NCI-H1417 treated with DMSO at 0.1 percent for 48 hours (cell line): ENCODE measurements at regions not wholly inside any gene's neighbourhood (a gene's known extent, or its start where the extent isn't known, plus 50 kb on each side); places are given as distances from the start of the nearest gene placed in this dataset.
"Not testable (repeated sequence)": the region's sequence is repeated elsewhere in the genome, so short reads cannot be mapped to it uniquely, and the experiment has no call there.

Experiments
- DNase-seq: peaks from one replicate; lab custom pipeline; 2025; lab: John Stamatoyannopoulos, UW

DNA sequence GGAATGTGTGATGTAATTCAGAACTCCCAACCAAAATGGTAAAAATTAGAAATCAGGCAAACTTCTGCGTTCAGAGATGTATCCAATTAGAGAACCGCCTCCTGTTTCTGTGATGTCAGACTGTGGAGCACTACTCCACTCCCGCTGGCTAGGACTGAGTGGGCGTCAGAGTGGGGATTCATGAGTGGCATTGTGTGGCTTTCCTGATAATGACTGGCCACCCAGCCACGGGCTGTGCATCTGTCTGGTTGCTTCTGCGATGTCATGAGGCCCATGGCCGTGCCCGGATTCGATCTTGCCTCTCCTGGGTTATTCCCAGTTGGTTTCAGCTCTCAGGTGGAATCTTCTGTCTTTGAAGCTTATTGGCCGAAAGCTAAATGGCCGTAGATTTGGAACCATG lies 87.1 kb upstream of the KCNA1 start:
- no peak for DNase-seq

DNA sequence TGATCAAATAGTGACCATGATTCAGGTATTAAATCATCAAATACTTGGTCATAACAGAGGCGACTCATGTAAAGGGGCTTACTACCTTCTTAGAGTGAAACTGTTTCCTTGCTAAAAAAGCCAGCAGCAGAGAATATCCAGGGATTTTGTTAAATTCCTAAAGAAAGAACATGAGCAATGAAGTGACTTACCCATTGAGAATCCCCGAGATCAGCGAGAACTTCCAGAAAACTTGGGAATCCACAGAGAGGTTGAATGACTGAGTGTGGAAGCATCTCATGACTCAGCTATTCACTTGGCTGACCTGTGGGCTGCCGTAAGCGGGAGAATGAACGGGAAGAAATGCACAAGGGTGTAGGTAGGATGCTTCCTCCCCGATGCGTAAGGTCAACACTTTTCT lies 85.3 kb upstream of the KCNA1 start:
- no peak for DNase-seq

DNA sequence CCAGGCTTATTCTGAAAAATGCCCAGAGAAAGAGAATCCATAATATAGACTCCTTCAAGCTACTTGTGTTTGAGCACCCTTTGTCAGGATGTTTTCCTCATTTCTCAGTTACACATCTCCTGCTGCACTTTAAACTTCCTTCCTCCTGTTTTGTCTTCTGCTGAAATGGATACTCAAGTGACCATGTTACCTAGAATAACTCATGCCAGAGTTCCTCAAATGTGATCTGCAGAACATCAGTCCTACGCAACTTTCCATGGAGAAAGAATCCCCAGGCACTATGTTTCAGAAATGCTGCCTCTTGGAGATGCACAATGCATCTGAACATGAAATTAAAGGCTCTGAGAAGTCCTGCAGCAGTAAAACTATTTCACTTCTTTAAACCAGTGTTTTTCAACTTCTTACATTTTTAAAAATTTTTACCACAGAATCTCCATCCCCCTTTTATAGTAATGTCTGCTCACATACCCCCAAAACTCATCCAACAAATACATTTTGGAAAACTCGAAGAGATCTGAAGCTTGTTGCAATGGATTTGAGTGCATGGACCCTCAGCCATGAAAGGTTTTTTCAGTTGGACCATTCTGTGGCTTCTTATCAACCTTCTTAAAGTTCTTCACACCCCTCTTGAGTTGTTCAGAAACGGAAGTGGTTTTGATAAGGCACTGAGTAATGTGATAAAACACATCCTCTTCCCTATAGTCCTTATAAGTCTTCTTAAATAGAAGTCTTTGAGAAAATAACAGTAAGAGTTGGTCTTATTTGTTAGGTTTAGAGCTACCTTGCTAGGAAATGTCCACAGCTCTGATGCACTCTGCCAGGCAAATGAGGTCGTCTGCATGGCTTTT lies 84.5 kb upstream of the KCNA1 start:
- no peak for DNase-seq

DNA sequence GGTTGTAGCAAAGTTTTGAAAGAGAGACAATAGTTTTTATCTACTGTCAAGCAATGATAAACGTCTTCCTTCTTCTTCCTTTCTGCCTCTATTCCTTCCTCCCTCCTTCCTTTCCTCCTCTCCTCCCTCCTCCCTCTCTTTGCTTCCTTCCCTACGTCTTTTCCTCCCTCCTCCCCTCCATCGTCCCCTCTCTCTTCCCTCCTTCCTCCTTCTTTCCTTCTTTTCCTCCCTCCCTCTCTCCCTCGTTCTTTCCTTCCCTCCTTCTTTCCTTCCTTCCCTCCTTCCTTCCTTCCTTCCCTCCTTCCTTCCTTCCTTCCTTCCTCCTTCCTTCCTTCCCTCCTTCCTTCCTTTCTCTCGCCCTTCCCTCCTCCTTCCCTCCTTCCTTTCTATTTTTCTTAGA lies 82.8 kb upstream of the KCNA1 start:
- no peak for DNase-seq

DNA sequence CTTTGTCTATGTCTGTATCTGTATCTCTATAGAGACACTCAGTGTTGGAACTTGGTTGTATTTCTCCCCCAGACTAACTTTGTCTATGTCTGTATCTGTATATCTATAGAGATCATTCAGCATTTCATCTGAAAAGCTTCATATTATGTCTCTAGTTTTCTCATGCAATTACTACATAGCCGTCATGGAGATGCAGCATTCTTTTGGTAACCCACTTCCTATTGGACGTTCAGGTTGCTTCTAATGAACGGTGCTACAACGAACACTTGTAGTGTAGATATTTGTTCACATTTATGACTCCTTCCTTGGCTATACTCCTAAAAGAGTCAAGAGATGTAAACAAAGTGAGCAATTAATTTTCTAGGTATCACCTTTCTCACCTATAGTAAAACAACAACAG lies 81.5 kb upstream of the KCNA1 start:
- DNase-seq = no peak

DNA sequence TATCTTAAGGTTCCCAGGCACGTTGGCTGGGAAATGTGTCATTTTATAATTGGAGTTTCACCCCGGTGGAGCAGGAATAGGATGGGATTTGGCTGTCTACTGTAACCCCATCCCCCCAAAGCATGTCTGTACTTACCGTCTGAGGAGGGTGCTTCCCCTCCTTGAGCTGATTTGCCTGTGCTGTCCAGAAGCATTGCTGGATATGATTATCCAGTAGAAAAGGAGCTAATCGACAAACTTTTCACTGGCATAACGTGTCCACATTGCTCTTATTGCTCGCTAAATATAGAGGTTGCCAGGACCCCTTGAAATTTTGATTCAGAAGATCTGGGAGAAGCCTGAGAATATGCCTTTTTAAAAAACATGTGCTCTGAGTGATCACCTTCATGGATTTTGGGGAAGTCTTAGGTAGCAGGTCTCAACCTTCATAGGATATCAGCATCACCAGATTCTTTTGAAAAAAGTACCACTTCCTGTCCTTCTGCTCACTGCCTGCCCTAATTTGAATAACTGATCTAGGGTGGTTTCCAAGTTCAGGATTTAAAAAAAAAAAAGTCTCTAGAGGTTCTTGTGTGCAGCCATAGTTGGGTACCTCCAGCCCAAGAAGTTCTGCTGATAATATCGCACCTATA lies 80.4 kb upstream of the KCNA1 start:
- DNase-seq = no peak

DNA sequence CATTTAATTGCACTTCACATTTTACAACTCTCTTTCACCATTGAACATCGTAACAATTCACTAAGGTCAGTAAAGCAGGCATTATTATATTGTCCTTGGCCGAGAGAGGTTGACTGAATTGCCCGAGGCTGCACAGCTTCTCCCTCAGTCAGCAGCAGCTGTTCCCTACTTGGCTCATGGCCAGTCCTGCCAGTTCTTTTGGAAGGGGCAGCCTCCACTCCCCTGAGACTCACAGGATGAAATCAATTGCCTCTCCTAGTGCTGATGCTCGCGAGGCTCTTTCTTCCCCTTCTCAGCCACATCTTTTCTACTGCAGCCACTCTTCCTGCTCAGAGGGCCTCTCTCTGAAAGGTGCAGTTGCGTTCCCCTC lies 79.9 kb upstream of the KCNA1 start:
- DNase-seq = no peak

DNA sequence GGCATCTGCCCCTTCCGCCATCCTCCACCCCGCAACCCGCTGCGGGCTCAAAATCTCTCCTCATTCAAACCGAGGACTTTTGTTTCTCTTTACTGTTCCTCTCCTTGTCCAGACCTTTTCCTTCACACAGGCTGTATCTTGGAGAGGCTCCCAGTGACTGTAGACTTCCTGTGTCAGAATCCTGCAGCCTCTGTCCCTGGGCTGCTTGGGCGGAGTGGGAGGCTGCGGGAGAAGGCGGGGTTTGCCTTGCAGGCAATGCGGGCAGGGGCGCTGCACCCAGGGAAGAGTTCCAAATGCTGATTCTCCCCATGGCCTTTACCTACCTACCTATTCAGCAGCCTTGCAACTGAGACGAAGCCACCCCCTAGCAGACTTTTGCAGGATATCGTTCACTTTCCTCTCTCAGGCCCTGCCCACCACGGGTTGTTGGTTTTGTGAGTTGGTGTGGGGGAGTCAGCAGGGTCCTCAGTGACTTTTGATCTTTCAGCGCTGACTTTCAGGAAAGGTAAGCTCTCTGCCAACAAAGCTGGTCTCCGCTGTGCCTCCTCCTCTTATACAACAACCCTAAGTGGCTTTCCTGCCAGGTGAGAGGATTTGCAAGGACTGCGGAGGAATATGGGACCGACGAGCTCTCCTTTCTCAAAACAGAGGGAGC lies 79.0 kb upstream of the KCNA1 start:
- no peak for DNase-seq

DNA sequence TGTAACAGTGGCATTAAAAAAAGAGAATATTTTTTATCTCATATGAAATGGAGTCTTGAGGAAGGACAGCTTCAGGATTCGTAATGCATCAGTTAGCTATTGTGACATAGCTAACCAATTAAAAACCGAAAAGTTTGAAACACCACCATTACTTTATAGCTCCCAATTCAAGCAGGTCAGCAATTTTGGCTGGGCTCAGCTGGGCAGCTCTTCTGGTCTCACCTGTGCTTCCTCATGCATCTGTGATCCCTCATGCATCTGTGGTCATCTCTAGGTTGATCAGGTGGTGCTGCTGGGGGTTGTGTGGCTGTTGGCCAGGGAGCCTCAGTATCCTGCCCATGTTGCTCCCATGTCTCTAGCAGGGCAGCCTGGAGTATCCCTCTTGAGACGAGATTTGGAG lies 76.7 kb upstream of the KCNA1 start:
- no peak for DNase-seq

DNA sequence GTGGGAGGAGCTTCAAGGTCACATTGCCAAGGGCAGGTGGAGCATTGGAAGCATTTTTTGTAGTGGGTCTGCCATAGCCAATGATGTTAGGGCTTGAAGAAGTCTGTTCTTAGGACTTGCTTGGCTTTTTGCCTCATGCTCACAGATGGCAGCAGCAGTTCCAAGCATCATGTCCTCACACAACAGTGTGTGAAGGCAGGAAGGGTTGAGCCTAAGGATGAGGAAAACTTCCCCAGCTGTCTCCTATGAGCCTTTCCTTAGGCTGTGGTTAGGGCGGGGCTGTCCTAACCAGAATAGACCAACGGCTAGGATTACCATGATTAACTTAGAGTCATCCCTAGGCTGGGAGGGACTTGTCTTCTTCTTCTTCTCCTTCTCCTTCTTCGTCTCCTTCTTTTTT lies 76.2 kb upstream of the KCNA1 start:
- no peak for DNase-seq

DNA sequence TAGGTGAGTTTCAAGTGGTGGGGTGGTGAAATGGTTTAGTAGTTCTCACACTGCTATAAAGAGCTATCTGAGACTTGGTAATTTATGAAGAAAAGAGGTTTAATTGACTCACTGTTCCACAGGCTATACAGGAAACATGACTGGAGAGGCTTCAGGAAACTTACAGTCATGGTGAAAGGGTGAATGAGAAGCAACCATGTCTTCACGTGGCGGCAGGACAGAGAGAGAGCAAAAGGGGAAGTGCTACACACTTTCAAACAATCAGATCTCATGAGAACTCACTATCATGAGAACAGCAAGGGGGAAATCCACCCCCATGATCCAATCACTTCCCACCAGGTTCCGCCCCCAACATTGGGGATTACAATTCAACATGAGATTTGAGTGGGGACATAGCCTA lies 67.3 kb upstream of the KCNA1 start:
- not testable (repeated sequence) for DNase-seq

DNA sequence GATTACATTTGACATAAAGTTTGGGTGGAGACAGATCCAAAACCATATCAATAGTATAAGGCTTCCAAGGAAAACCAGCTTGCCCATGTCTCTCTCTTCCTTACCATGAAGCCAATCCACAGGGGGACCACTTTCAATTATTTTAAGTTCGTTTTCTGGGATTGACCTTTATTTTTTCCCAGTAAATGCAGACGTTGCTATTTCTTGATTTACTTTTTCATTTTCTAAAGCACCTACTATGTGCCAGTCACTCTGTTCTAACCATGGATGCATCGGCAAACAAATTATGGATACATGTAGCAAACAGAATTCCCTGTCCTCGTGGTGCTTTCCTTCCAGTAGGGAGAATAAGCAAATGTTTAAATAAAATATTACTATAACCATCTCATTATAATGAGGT lies 65.8 kb upstream of the KCNA1 start:
- no peak for DNase-seq

DNA sequence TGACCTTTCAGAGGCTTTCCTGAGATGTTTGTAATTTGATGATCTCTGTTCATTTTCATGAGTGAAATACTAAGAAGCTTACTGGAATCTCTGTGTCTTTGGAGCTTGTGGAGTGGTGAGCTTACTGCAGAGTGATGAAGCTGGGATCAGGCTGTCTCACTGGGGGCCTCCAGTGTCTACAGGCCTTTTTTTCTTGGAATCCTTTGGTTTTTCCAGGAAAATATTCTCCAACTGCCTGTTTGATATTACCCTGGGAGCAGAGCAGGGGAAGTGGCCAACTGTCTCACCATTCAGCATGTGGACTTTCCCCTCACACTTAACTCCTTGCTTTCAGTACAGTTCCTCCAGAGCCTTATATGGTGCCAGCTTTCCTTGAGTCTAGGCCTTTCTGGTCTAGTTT lies 62.0 kb upstream of the KCNA1 start:
- DNase-seq = no peak

DNA sequence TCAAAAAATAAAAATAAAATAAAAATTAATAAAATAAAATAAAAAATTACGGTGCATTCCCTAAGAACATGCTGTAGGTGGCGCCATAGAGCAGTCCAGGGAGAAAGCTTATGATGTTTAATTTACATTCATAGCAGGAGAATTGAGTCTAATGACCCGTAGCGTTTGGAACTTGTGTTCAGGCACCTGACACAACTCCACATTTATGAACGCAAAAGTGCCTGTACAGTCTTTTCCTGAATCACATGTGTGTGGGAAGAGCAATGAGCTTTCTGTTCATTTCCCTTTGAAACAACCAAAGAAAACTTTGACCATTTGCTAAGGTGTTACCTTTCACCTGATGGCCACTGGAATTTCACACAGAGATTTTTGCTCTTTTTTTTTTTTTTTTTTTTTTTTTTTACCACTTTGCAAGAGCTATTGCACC lies 60.6 kb upstream of the KCNA1 start:
- no peak for DNase-seq

DNA sequence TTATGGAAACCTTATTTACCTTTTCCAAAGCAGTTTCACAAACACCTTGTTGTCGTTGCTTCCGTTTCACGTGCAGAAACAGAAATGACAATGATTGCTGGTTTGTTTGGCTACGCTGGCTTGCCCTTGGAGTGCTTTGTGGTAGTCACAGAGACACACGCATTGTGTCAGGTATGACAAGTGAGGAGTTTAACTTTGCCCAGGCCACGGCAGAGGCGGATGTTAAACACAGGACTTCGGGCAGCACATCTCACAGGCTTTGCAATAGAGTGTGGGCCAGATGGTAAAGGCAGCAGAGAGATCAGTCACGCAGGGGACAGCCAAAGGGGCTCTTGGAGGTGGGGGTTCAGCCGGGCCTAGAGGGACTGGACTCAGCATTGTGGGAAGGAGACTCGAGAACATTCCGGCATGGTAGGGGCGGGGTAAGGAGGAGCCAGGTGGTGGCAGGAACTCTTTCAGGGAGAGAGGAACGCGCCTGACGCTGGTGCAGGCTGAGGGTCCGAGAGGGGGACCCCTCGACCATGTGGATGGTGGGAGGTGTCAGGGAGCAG lies 59.8 kb upstream of the KCNA1 start:
- DNase-seq = no peak

DNA sequence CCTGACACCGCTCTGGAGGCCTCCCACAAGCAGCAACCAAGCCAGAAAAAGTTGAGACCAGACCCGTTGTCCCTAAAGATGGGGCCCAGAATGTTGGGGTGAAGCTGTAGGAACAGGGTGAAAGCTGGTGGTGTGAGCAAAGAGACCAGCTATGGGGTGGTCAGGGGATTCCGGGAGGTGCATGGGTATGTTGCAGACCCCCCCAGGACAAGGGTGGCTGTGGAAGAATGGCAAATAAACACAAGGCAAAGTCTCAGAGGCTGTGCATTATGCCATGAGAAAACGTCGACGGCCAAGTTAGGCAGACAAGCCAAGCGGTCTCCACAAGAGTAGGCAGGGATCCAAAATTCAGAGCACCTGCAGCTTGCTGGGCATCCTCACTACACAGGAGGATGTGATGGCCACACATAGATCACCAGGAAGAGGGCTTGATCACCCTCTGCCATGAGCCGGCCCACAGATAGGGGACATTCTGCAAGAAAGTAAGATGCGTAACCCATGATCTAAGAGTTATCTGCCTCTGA lies 58.8 kb upstream of the KCNA1 start:
- no peak for DNase-seq

DNA sequence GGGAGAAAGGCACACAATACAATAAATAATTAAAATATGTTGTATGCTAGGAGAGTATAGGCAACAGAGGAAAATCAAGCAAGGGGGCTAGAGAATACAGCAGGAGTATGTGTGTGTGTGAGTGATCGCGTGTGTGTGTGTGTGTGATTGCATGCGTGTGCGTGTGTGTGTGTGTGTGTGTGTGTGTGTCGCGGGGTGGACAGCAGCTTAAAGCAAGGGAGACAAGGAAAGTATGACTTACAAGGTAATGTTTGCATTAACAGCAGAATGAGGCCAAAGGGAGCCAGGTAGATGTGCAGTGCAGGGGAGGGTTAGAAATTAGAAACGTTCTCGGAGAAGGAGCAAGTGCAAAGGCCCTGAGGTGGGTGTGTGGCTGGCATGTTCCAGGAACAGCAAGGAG lies 57.4 kb upstream of the KCNA1 start:
- DNase-seq = no peak

DNA sequence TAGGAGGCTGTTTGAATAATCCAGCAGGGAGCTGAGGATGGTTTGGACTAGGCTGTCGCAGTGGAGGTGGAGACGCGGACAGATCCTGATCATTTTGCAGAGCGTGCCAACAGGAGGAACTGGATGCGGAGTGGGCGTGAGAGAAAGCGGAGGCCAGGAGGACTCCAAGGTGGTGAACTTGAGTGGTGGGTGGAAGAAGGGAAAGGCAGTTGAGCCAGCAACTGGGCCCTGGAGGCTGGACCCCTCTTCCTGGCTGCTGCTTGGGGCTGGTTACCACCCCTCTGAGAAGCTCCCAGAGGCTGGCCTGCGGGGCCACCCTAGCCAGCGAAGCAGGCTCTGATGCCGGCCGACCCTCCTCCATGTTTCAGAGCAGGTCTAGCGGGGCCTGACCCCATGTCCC lies 56.8 kb upstream of the KCNA1 start:
- no peak for DNase-seq

DNA sequence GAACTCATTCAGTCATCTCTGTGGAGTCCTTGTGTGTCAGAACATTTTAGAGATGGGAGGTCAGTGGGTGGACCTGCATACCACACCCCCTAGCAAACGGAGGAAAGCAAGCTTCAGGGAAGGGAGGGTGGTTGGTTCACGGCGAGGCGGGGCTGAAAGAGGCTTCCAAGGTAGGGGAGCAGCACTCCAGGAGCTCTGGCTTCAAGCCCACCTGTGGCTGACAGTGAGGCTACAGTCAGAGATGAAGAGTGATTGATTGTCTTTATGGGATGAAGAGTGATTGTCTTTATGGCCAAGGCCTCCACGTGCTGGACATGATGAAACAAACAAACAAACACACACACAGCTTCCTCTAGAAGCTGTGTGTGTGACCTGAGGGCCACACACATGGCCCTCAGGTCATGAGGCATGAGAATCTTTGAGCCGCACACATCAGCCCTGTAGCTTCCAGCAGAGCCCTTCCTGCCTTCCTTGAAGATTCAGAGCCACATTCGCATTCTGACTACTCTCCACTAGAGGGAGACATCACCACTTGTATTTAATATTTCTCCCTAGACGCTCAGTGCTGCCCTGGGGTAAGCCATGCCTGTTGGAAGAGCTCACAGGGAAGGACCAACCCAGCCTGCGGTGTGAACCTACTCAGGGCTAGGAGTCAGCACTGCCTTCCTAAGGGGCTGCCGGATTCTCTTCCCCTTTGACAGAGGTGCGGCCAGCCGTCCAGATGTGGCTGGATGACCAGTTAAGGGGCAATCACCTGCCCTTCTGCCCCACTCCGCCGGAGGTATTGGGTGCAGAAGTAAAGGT lies 54.4 kb upstream of the KCNA1 start:
- peak; percentile 83 for DNase-seq

DNA sequence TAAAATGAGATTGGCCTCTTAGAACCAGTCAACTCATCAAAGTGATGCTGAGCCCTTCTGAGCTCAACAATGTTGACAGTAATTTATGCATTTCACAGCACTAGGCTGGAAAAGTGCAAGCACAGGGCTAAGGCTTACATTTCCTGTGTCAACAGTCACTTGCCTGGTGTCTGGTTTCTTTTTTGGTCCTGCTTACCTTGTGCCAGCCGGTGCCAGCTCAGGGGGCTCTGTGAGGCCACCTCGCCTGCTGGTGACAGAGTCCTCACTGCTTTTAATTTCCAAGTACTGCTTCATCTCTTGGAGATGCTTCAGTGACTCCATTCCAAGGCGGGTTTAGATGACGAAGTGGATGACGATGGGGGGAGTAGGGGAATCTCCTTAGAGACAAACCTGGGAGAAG lies 53.1 kb upstream of the KCNA1 start:
- no peak for DNase-seq

DNA sequence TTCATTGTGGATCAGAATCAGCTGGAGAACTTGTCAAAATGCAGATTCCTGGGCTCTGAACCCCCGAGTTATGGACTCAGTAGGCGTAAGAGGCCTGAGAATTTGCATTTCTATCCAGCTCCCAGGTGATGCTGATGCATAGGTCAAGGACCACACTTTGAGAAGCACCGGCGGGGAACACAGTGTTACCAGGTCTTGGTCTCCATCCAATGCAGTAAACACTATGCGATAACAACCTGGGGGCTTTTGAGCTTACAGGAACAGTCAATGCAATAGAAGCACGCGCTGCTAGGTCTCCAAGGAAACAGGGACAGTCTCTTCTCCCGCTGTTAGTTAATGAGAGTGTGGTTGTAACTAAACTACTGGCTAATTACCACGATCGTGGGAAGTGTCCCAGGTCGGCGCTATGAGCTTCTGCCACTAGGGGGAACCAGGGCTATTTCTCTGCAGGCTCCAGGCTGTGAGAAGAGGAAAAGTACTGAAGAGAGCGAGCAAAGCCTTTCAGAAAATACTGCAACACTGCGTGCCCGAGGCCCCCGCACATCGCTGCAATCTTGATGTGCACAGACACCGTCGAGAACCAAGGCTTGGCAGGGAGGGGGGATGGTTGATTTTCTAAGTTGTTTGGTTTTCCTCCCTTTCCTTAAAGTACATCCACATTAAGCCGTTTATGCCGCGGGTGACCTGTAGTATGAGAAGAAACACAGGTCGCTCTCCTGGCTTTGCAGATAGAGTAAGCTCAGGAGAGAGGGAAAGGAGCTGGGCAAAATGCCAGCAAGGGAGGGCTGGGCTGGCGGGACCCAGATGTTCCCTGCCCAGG lies 52.0 kb upstream of the KCNA1 start:
- peak; percentile 86 for DNase-seq
